ENCODE measurements at regions not wholly inside any gene's neighbourhood (a gene's known extent, or its start where the extent isn't known, plus 50 kb on each side); places are given as distances from the start of the nearest gene placed in this dataset.

DNA sequence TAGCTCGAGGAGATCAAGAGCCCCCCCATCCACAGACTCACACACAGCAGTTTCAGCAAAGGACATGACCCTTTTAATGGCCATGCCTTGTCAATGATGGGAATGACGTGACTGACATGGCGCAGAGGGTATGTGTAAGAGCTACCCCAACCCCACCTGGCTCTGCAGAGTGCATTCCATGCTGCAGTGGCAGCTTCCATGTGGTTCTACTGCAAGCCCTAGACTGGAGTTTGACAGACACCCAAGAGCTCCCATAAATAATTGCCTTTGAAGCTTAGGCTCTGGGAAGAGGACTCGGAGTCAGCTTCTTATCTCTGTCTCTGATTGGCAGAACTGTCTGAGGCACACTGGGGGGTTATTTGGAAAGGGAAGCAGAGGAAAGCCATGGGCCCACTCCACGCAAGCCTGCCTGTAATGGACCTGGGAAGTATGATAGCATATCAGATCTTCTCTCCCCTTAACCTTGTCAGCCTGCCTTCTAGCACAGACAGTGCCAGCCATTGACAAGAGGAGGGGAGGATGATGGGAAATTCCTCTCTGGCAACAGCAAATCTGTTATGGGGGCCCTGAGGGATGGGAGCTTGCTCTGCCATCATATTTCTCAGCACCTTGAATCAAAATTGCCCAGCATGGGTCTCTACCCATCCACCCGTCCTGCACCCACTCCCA is 478.5 kb upstream of the PODXL start:
- H3K36me3 ChIP-seq (ENCODE audit: control insufficient read depth in 2 of 2, extremely low read depth in 1 of 2, insufficient read depth in 2 of 2, low read length in 2 of 2) = no peaks in the 10 kb centered on the region
- H3K4me2 ChIP-seq (ENCODE audit: control insufficient read depth, extremely low read depth, insufficient read depth, low read depth, low read length) = no peak overlapping the region
- TF ChIP-seq, protein P1, sequence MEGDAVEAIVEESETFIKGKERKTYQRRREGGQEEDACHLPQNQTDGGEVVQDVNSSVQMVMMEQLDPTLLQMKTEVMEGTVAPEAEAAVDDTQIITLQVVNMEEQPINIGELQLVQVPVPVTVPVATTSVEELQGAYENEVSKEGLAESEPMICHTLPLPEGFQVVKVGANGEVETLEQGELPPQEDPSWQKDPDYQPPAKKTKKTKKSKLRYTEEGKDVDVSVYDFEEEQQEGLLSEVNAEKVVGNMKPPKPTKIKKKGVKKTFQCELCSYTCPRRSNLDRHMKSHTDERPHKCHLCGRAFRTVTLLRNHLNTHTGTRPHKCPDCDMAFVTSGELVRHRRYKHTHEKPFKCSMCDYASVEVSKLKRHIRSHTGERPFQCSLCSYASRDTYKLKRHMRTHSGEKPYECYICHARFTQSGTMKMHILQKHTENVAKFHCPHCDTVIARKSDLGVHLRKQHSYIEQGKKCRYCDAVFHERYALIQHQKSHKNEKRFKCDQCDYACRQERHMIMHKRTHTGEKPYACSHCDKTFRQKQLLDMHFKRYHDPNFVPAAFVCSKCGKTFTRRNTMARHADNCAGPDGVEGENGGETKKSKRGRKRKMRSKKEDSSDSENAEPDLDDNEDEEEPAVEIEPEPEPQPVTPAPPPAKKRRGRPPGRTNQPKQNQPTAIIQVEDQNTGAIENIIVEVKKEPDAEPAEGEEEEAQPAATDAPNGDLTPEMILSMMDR (optimal IDR thresholded peaks at IDR 0.05 in 1 of 3, IDR thresholded peaks at IDR 0.05 in 1 of 3, conservative IDR thresholded peaks at IDR 0.05 in 1 of 3; ENCODE audit: extremely low read depth in 1 of 3, insufficient read depth in 2 of 3, low read length in 3 of 3) = no peak
- no peak for TF ChIP-seq EZH2 (IDR thresholded peaks at IDR 0.05; ENCODE audit: low read length)
- DNase-seq (ENCODE audit: low read depth, low spot score) = no peak
- no peak for FAIRE-seq
- no peaks in the 10 kb centered on the region for H3K9me3 ChIP-seq (ENCODE audit: control insufficient read depth, low read depth, low read length)
- no peaks in the 10 kb centered on the region for H4K20me1 ChIP-seq (ENCODE audit: control insufficient read depth, extremely low read depth, insufficient read depth, low read length)
- no peak overlapping the region for H3K27ac ChIP-seq (ENCODE audit: control insufficient read depth, insufficient read depth, low read length)
- H3K4me1 ChIP-seq (ENCODE audit: control insufficient read depth, extremely low read depth, insufficient read depth, low read length) = peaks cover 23% of the 10 kb centered on the region
- no peak overlapping the region for H3K9ac ChIP-seq (ENCODE audit: control insufficient read depth, extremely low read depth, insufficient read depth, low read length)
- H3K4me3 ChIP-seq (ENCODE audit: control insufficient read depth in 2 of 3, extremely low read depth in 1 of 3, insufficient read depth in 2 of 3, low read depth in 1 of 3, low read length in 3 of 3) = no peak overlapping the region
- no peaks in the 10 kb centered on the region for H3K9me1 ChIP-seq (ENCODE audit: control insufficient read depth, extremely low read depth, insufficient read depth, low read length)
- H2AFZ ChIP-seq (ENCODE audit: control insufficient read depth, low read length) = no peak overlapping the region
- no peaks in the 10 kb centered on the region for H3K79me2 ChIP-seq (ENCODE audit: control insufficient read depth, insufficient read depth, low read length)
- H3K27me3 ChIP-seq (ENCODE audit: control insufficient read depth, extremely low read depth, insufficient read depth, low read length) = no peaks in the 10 kb centered on the region
- dilution Hi-C loops (cut with MboI; ENCODE audit: extremely low pct_ligation_motif_present, low sequenced_read_pairs) = no loop called here

DNA sequence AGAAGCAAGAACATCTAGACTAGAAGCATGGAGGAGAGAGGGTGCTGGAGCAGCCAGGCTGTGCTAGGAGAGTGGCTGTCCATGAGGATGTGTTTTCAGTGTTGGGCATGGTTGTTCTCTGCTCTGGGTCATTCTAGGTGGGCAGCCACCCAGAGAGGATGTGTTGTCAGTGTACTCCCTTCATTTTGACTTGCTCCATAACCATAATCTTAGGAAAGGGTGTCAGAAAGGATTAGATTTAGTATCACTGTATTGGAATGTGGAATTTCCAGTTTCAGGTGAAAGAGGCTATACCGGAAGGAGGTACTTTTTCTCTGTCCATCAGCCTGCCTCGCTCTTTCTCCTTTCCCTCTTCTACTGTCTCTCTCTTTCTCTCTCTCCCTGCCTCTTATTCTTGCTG is 474.5 kb upstream of the PODXL start:
- H3K27ac ChIP-seq (ENCODE audit: control insufficient read depth, insufficient read depth, low read length) = peak overlapping the region; percentile 53
- no peaks in the 10 kb centered on the region for H3K9me3 ChIP-seq (ENCODE audit: control insufficient read depth, low read depth, low read length)
- H3K4me3 ChIP-seq (ENCODE audit: control insufficient read depth in 2 of 3, extremely low read depth in 1 of 3, insufficient read depth in 2 of 3, low read depth in 1 of 3, low read length in 3 of 3) = peak overlapping the region in 2 of 3 experiments; percentile 18 to 36
- H3K36me3 ChIP-seq (ENCODE audit: control insufficient read depth in 2 of 2, extremely low read depth in 1 of 2, insufficient read depth in 2 of 2, low read length in 2 of 2) = no peaks in the 10 kb centered on the region
- TF ChIP-seq, protein P1 (optimal IDR thresholded peaks at IDR 0.05 in 1 of 3, IDR thresholded peaks at IDR 0.05 in 1 of 3, conservative IDR thresholded peaks at IDR 0.05 in 1 of 3; ENCODE audit: extremely low read depth in 1 of 3, insufficient read depth in 2 of 3, low read length in 3 of 3) = no peak
- TF ChIP-seq EZH2 (IDR thresholded peaks at IDR 0.05; ENCODE audit: low read length) = no peak
- peaks cover 38% of the 10 kb centered on the region for H3K4me1 ChIP-seq (ENCODE audit: control insufficient read depth, extremely low read depth, insufficient read depth, low read length)
- H3K9me1 ChIP-seq (ENCODE audit: control insufficient read depth, extremely low read depth, insufficient read depth, low read length) = no peaks in the 10 kb centered on the region
- no peak overlapping the region for H2AFZ ChIP-seq (ENCODE audit: control insufficient read depth, low read length)
- peak overlapping the region; percentile 58 for H3K4me2 ChIP-seq (ENCODE audit: control insufficient read depth, extremely low read depth, insufficient read depth, low read depth, low read length)
- FAIRE-seq = peak; percentile 92
- H3K9ac ChIP-seq (ENCODE audit: control insufficient read depth, extremely low read depth, insufficient read depth, low read length) = no peak overlapping the region
- H3K79me2 ChIP-seq (ENCODE audit: control insufficient read depth, insufficient read depth, low read length) = no peaks in the 10 kb centered on the region
- no peaks in the 10 kb centered on the region for H3K27me3 ChIP-seq (ENCODE audit: control insufficient read depth, extremely low read depth, insufficient read depth, low read length)
- dilution Hi-C loops (cut with MboI; ENCODE audit: extremely low pct_ligation_motif_present, low sequenced_read_pairs) = no loop called here
- DNase-seq (ENCODE audit: low read depth, low spot score) = no peak
- H4K20me1 ChIP-seq (ENCODE audit: control insufficient read depth, extremely low read depth, insufficient read depth, low read length) = no peaks in the 10 kb centered on the region
